Neural crest cell (in vitro differentiated cells): ENCODE measurements at regions not wholly inside any gene's neighbourhood (a gene's known extent, or its start where the extent isn't known, plus 50 kb on each side); places are given as distances from the start of the nearest gene placed in this dataset.
A peak's percentile ranks its signal among the peaks of the same experiment; 100 is the strongest.

Source experiments
- DNase-seq: peaks from one replicate; pipeline ENCODE4 v3.0.0; 2021; ENCODE audit warnings: low read depth, mixed read lengths, low spot score
- H3K27ac Mint-ChIP-seq: one replicate; pipeline ENCODE4 v1.8.0; 2021; ENCODE audit warnings: mild to moderate bottlenecking, mixed read lengths; ENCODE audit not compliant: unreplicated experiment
- H3K27me3 Mint-ChIP-seq: 2 replicates; pipeline ENCODE4 v1.8.0; 2021; ENCODE audit warnings: low read depth, mild to moderate bottlenecking, mixed read lengths
- H3K36me3 Mint-ChIP-seq: 2 replicates; pipeline ENCODE4 v1.8.0; 2021; ENCODE audit warnings: low read depth, mild to moderate bottlenecking, mixed read lengths
- H3K4me1 Mint-ChIP-seq: 2 replicates; pipeline ENCODE4 v1.8.0; 2021; ENCODE audit warnings: mixed read lengths
- H3K4me3 Mint-ChIP-seq: one replicate; pipeline ENCODE4 v1.8.0; 2021; ENCODE audit warnings: mild to moderate bottlenecking, mixed read lengths
- H3K9me3 Mint-ChIP-seq: 2 replicates; pipeline ENCODE4 v1.8.0; 2021; ENCODE audit warnings: mixed read lengths
- CTCF ChIP-seq: fragments of 200-600 bp; sonication (generic); conservative IDR thresholded peaks from 2 replicates; pipeline ENCODE4 v1.5.0; 2021; ENCODE audit warnings: antibody characterized with exemption, mild to moderate bottlenecking

DNA sequence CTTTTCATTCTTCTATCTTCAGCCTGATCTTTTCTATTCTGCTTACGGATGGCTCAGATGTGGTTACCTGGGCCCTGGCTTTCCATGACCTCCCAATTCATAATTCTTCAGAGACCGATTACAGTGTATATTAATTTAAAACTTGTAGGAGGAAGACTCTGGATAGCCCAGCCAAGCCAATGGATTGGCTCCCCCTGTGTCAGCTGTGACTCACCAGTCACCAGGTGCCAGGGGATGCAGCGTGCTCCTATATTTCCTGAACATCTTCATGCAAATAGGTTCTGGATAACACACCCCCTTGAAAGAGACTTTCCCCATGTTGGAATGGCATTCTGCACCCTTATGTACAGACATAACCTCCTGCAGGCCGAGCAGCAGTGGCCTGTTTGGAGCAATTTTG is 208.3 kb upstream of the WSCD1 start:
- H3K4me1 Mint-ChIP-seq, result peaks cover 4% of the 10 kb centered on the region
- DNase-seq, result no peak
- peak overlapping the region; percentile 53 for H3K27ac Mint-ChIP-seq
- H3K9me3 Mint-ChIP-seq, result peaks cover 2% of the 10 kb centered on the region
- no peak overlapping the region for H3K4me3 Mint-ChIP-seq
- TF ChIP-seq CTCF, result no peak
- no peaks in the 10 kb centered on the region for H3K36me3 Mint-ChIP-seq
- no peaks in the 10 kb centered on the region for H3K27me3 Mint-ChIP-seq

DNA sequence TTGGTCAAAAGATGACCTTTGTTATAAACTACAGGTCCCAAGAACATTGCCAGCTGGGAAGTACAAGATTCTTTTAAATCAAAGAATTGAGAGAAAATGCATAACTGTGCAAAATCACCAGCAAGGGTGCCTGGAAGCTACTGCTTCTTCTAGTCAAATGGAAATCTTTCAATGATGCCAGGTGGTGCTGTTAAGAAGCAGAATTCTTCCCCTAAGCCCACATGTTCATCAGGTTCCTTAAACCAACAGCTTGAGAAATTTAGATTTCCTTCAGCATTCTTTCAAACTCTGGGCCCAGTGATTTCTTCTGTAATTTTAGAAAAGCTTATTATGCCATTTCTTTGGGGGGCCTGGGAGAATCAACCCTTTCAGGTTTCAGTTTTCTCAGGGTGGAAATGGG is 207.8 kb upstream of the WSCD1 start:
- Mint-ChIP-seq H3K4me1 (peaks cover 8% of the 10 kb centered on the region), H3K36me3 (no peaks in the 10 kb centered on the region), H3K27me3 (no peaks in the 10 kb centered on the region), H3K9me3 (no peaks in the 10 kb centered on the region), H3K4me3 (no peak overlapping the region), H3K27ac (no peak overlapping the region)
- no peak for TF ChIP-seq CTCF
- DNase-seq, result no peak

- no peak overlapping the region for H3K4me3 Mint-ChIP-seq
- H3K27me3 Mint-ChIP-seq, result no peaks in the 10 kb centered on the region
- H3K9me3 Mint-ChIP-seq, result no peaks in the 10 kb centered on the region
- DNase-seq, result no peak
- no peak for TF ChIP-seq CTCF
- no peaks in the 10 kb centered on the region for H3K36me3 Mint-ChIP-seq
- H3K4me1 Mint-ChIP-seq, result peaks cover 8% of the 10 kb centered on the region
- no peak overlapping the region for H3K27ac Mint-ChIP-seq
Observed at GRCh38 chr17:5864741-5865657, 205.2 kb upstream of the WSCD1 start.

DNA sequence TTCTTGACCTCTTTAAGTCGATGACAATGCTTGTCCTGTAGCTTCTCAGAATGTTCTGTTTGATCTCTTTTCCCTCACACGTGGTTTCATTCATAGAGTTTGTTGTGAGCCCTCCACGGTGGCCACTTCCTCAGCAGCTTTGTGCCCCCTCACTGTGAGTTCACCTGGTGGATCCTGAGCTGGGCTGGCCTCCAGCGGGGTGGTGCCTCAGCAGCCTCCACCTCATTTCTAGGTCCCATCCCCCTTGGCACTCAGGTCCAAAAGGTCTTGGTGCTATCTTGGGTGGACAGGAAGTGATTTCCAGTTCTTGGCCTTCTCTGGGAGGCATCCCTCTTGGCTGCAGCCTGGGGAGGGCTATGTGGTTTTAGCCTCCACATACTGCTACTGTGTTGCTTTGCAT is 203.2 kb upstream of the WSCD1 start:
- H3K36me3 Mint-ChIP-seq, result no peaks in the 10 kb centered on the region
- no peak for TF ChIP-seq CTCF
- H3K27ac Mint-ChIP-seq, result no peak overlapping the region
- no peaks in the 10 kb centered on the region for H3K27me3 Mint-ChIP-seq
- no peak for DNase-seq
- H3K9me3 Mint-ChIP-seq, result no peaks in the 10 kb centered on the region
- H3K4me1 Mint-ChIP-seq, result peaks cover 8% of the 10 kb centered on the region
- H3K4me3 Mint-ChIP-seq, result no peak overlapping the region

GRCh38 chr17:5869041-5869745 is 201.0 kb upstream of the WSCD1 start:
- no peaks in the 10 kb centered on the region for H3K9me3 Mint-ChIP-seq
- TF ChIP-seq CTCF, result no peak
- H3K4me3 Mint-ChIP-seq, result no peak overlapping the region
- peaks cover 8% of the 10 kb centered on the region for H3K4me1 Mint-ChIP-seq
- H3K27ac Mint-ChIP-seq, result no peak overlapping the region
- DNase-seq, result no peak
- H3K36me3 Mint-ChIP-seq, result no peaks in the 10 kb centered on the region
- H3K27me3 Mint-ChIP-seq, result no peaks in the 10 kb centered on the region
